Choroid plexus epithelial cell (primary cell): ENCODE measurements at regions not wholly inside any gene's neighbourhood (a gene's known extent, or its start where the extent isn't known, plus 50 kb on each side); places are given as distances from the start of the nearest gene placed in this dataset.

Experiments used
- DNase-seq: peaks from one replicate; pipeline ENCODE4 v3.0.0-alpha.2; 2010; ENCODE audit warnings: low read depth
- H3K4me3 ChIP-seq: 2 replicates; pipeline ENCODE4 v1.5.1; 2011; ENCODE audit warnings: low read depth, mild to moderate bottlenecking, control low read depth, low read length, moderate library complexity
- TF ChIP-seq, protein P1 (sequence below): conservative IDR thresholded peaks from 2 replicates; pipeline ENCODE4 v1.5.1; 2011; ENCODE audit warnings: low read depth, mild to moderate bottlenecking, control low read depth, inconsistent platforms, low read length, moderate library complexity

DNA sequence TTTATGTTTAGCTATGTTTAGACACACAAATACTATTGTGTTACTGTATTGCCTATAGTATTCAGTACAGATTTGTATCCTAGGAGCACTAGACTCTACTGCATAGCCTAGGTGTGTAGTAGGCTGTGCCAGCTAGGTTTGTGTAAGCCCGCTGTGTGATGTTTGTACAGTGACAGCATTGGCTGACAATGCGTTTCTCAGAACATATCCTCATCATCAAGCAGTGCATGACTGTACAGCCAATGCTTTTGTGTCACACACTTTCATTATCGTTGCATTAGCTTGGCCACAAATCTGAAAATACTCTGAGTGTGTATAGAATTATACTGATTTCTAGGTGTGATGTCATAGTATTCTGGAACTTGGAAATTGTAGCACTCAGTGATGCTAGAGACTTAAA is 63.4 kb downstream of the CLDN34 start:
- H3K4me3 ChIP-seq: no peak overlapping the region
- TF ChIP-seq, protein P1, sequence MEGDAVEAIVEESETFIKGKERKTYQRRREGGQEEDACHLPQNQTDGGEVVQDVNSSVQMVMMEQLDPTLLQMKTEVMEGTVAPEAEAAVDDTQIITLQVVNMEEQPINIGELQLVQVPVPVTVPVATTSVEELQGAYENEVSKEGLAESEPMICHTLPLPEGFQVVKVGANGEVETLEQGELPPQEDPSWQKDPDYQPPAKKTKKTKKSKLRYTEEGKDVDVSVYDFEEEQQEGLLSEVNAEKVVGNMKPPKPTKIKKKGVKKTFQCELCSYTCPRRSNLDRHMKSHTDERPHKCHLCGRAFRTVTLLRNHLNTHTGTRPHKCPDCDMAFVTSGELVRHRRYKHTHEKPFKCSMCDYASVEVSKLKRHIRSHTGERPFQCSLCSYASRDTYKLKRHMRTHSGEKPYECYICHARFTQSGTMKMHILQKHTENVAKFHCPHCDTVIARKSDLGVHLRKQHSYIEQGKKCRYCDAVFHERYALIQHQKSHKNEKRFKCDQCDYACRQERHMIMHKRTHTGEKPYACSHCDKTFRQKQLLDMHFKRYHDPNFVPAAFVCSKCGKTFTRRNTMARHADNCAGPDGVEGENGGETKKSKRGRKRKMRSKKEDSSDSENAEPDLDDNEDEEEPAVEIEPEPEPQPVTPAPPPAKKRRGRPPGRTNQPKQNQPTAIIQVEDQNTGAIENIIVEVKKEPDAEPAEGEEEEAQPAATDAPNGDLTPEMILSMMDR: no peak
- DNase-seq: no peak

DNA sequence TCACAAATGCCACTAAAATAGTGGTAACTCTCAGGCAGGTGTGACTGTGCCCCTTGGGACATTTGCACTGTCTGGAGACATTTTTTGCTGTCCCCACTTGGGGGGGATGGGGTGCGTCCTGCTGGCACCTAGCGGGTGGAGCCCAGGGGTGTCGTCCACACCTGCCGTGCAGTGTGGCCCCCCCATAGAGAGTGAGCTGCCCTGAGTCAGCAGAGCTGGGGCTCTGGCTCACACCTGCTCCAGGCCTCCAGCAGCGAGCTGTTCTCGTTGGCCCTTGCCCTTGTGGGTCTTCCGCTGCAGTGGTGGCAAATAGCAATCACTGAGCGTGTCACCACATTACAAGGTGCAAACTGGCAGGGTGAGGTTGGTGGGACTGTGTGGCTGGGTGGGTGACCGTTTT is 64.6 kb downstream of the CLDN34 start:
- H3K4me3 ChIP-seq: no peak overlapping the region
- TF ChIP-seq, protein P1: no peak
- no peak for DNase-seq

DNA sequence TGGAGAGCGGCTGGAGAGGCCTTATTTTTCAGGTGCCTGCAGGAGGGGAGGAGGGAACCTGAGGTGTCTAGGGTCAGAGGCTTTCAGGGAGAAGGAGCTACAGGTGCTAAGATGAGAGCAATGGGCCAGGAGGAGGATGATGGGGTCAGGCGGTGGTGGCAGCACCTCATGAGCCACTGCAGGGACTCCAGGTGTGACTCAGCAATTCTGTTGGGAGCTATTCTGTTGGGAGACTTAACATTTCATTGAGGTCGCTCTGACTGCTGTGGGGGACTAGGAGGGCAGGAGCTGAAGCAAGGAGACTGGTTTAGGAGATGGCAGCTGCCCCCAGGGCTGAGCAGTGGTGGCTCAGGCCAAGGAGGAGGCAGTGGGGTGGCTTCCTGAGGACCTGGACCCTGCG is 65.0 kb downstream of the CLDN34 start:
- TF ChIP-seq, protein P1: no peak

DNA sequence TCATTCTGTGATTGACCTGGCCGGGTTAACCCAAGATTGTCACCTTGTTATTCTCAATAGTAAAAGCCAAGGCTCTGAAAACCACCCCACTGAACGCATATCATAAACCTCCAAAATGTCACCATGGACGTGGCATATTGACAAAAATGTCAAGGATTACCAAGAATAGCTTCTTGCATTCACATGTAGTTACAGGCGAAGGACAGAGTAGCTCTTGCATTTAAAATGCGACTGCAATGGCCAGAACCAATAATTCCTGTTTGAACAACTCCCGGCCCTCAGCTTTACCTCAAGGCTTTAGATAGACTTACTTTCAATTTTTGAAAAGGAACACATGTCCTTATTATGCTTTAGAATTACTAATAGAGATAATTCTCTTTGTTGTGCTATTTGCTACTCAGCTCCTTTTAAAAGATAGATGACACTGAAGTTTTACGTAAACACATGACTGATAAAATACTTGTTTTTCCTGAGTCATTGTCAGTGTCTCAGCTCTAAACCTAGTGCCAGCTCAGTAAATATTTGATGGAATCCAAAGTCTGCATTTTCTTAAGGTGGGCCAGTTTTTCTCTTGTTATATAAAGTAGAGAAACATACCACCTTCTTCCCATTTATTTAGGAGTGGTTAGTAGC is 66.3 kb downstream of the CLDN34 start:
- no peak overlapping the region for H3K4me3 ChIP-seq
- TF ChIP-seq, protein P1: no peak
- no peak for DNase-seq

More for the DNA sequence above, 65.0 kb downstream of the CLDN34 start:
- H3K4me3 ChIP-seq: no peak overlapping the region
- no peak for DNase-seq

DNA sequence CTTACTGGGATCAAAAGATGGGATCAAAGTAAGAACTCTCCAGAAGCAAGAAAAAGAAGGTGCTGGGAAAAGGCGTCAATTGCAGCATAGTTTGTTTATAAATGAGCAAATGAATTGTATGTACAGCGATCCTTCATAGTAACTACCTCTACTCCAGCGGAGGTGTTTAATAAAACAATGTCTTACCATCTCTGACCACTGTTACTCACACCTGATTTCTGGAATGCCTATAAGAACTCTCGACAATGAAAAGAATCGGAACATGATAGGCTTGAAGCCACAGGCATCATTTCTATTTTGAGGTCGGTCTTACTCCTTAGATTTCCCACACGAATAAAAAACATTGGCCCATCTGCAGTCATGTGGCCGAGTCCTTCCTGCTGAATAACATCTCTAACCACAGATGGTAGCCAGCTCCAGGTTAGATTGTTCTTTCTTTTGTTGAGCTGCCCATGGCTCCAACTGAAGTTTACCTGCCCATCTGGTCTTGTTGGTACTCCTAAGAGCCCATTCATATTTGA is 67.6 kb downstream of the CLDN34 start:
- TF ChIP-seq, protein P1: no peak
- no peak overlapping the region for H3K4me3 ChIP-seq
- no peak for DNase-seq

DNA sequence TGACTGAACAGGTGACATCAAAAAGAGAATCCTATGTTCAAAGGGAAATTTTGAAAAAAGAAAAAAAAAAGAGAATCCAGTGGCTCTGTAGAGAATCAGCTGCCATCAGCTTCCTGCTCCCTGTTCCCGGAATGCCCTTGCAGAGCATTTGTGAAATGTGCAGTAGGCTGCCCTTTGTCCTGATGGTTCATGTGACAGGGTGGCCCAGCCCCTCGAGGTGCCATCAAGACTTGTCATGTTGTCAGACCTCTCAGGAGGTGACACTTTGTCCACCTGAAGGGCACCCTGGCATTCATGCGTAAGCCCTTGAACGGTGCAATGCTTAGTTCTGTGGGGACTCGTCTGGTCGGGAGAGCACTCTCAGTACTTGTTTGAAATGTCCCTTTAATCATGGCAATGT is 71.4 kb downstream of the CLDN34 start:
- no peak for DNase-seq
- TF ChIP-seq, protein P1: no peak
- H3K4me3 ChIP-seq: no peak overlapping the region
